K562 (cell line): ENCODE measurements at regions not wholly inside any gene's neighbourhood (a gene's known extent, or its start where the extent isn't known, plus 50 kb on each side); places are given as distances from the start of the nearest gene placed in this dataset.

ENCODE experiments used
- ATAC-seq: fragments of 200-7000 bp; cut with Tn5 transposase; 3 replicates; pipeline ENCODE4 v1.9.1; 2020; ENCODE audit warnings: moderate library complexity
- BruUV-seq: library from RNA; stranded (reverse); fragments of 400-500 nt; replicated peaks from 2 replicates; lab custom pipeline; 2021; lab: Mats Ljungman, UMichigan
- CTCF ChIA-PET: fragments of 300-600 bp; formaldehyde crosslinking; extraction: SDS; loops from one replicate; lab custom pipeline; 2021; ENCODE audit warnings: low intra/inter-chr PET ratio; lab: Yijun Ruan, JAX
- POLR2A ChIA-PET: fragments of 300-600, 350-650 bp; sonication (Branson Sonifier 250); formaldehyde crosslinking; extraction: SDS; loops from one replicate; lab custom pipeline; 2021; ENCODE audit warnings: antibody characterized with exemption, inconsistent platforms; lab: Yijun Ruan, JAX
- DNase-seq, 4 experiments: peaks; one replicate each; pipeline versions ENCODE4 v3.0.0 to v3.0.0-alpha.2; 2011 to 2018; ENCODE audit warnings: low spot score in 3 of 4, mixed read lengths in 3 of 4; ENCODE audit errors: extremely low read depth in 1 of 4
- FAIRE-seq: peaks from 2 replicates; lab custom pipeline; 2011; peaks lifted over from hg19 to GRCh38; lab: Jason Lieb, UNC
- H2AFZ ChIP-seq: 2 replicates; pipeline ENCODE4 v1.6.0; 2011; ENCODE audit warnings: low read depth, low read length, control low read depth, inconsistent platforms
- H3K27ac ChIP-seq: fragments of 200-600 bp; 3 replicates; pipeline ENCODE4 v1.8.0; 2011; ENCODE audit warnings: low read depth, mild to moderate bottlenecking, control low read depth, inconsistent platforms, low read length, moderate library complexity, mixed read lengths; ENCODE audit errors: extremely low read depth
- H3K27me3 ChIP-seq, 2 experiments: fragments of 300-600 bp in 1 of 2; 2 replicates in 1 of 2; 3 replicates in 1 of 2; pipeline versions ENCODE4 v1.6.0 to v1.8.0; 2011; ENCODE audit warnings: inconsistent platforms in 2 of 2, low read length in 2 of 2, mild to moderate bottlenecking in 1 of 2, mixed read lengths in 1 of 2, moderate library complexity in 1 of 2; ENCODE audit not compliant: control insufficient read depth in 2 of 2, insufficient read depth in 2 of 2
- H3K36me3 ChIP-seq: fragments of 300-600 bp; 3 replicates; pipeline ENCODE4 v1.8.0; 2011; ENCODE audit warnings: mild to moderate bottlenecking, low read length, inconsistent platforms; ENCODE audit not compliant: control insufficient read depth, insufficient read depth
- H3K4me1 ChIP-seq, 2 experiments: fragments of 200-600 bp in 1 of 2; replicated peaks in 1 of 2; 2 replicates in 1 of 2; 3 replicates in 1 of 2; pipeline versions ENCODE4 v1.5.1 to v1.8.0; 2011; ENCODE audit warnings: inconsistent platforms in 2 of 2, low read length in 2 of 2, mild to moderate bottlenecking in 1 of 2, mixed read lengths in 1 of 2, moderate library complexity in 1 of 2; ENCODE audit not compliant: control insufficient read depth in 2 of 2, insufficient read depth in 2 of 2
- H3K4me2 ChIP-seq: 2 replicates; pipeline ENCODE4 v1.6.1; 2011; ENCODE audit warnings: low read length, control low read depth, inconsistent platforms, mixed read lengths; ENCODE audit not compliant: insufficient read depth
- H3K4me3 ChIP-seq: fragments of 200-600 bp; sonication (generic), shearing (Covaris generic); 2 replicates; pipeline ENCODE4 v1.5.1; 2016; ENCODE audit warnings: control low read depth, inconsistent platforms
- H3K79me2 ChIP-seq: fragments of 200-600 bp; 3 replicates; pipeline ENCODE4 v1.8.0; 2011; ENCODE audit warnings: low read length, inconsistent platforms; ENCODE audit not compliant: control insufficient read depth, insufficient read depth
- H3K9ac ChIP-seq, 2 experiments: 2 replicates each; pipeline versions ENCODE4 v1.6.0 to v1.6.1; 2011; ENCODE audit warnings: low read depth in 2 of 2, low read length in 2 of 2, control low read depth in 1 of 2, inconsistent platforms in 1 of 2, mild to moderate bottlenecking in 1 of 2, mixed read lengths in 1 of 2; ENCODE audit not compliant: insufficient read depth in 1 of 2
- H3K9me1 ChIP-seq: one replicate; pipeline ENCODE4 v1.6.0; 2011; ENCODE audit warnings: inconsistent platforms, mild to moderate bottlenecking, low read length, moderate library complexity; ENCODE audit not compliant: control insufficient read depth, insufficient read depth
- H3K9me3 ChIP-seq: replicated peaks from 2 replicates; pipeline ENCODE4 v1.5.1; 2011; ENCODE audit warnings: low read depth, low read length, inconsistent platforms; ENCODE audit not compliant: control insufficient read depth, insufficient read depth
- H4K20me1 ChIP-seq: replicated peaks from 2 replicates; pipeline ENCODE4 v1.6.1; 2011; ENCODE audit warnings: low read length, inconsistent platforms, mixed read lengths; ENCODE audit not compliant: control insufficient read depth, insufficient read depth
- ASH1L ChIP-seq: fragments of 450-650 bp; IDR thresholded peaks from 2 replicates; pipeline ENCODE4 v1.6.1; 2018; ENCODE audit warnings: borderline replicate concordance, mild to moderate bottlenecking, low read depth; ENCODE audit not compliant: partially characterized antibody
- BACH1 ChIP-seq: fragments of 200-800 bp; sonication (Bioruptor generic); IDR thresholded peaks from 2 replicates; pipeline ENCODE4 v1.6.1; 2016; ENCODE audit warnings: missing genetic modification characterization, missing compliant biosample characterization
- DDX20 ChIP-seq: fragments of 450-650 bp; IDR thresholded peaks from 2 replicates; pipeline ENCODE4 v1.6.1; 2016; ENCODE audit warnings: missing genetic modification characterization, low read depth, mild to moderate bottlenecking, missing compliant biosample characterization, moderate library complexity
- ETV5 ChIP-seq: sonication (generic); formaldehyde crosslinking; IDR thresholded peaks from 2 replicates; pipeline ENCODE4 v1.4.0; 2020; ENCODE audit warnings: low read depth, mild to moderate bottlenecking, missing genetic modification reagents
- GTF2A2 ChIP-seq: IDR thresholded peaks from 2 replicates; pipeline ENCODE4 v1.6.1; 2016; ENCODE audit warnings: mild to moderate bottlenecking, missing genetic modification characterization, missing compliant biosample characterization
- KAT2B ChIP-seq: IDR thresholded peaks from one replicate; pipeline ENCODE4 v1.6.1; 2012; ENCODE audit warnings: low read depth, mild to moderate bottlenecking, control low read depth, inconsistent platforms, low read length, moderate library complexity
- KHSRP ChIP-seq: fragments of 450-650 bp; IDR thresholded peaks from 2 replicates; pipeline ENCODE4 v1.6.1; 2017
- KLF10 ChIP-seq: fragments of 250-450 bp; sonication (Bioruptor Pico); IDR thresholded peaks from 2 replicates; pipeline ENCODE4 v1.6.1; 2021; ENCODE audit warnings: matching md5 sums
- MAFG ChIP-seq: fragments of 450-650 bp; conservative IDR thresholded peaks from 2 replicates; pipeline ENCODE4 v1.6.1; 2016; ENCODE audit warnings: missing genetic modification characterization, missing compliant biosample characterization
- MAZ ChIP-seq, 2 experiments: fragments of 450-650 bp in 1 of 2; sonication (generic) in 1 of 2; formaldehyde crosslinking; IDR thresholded peaks in 1 of 2; conservative IDR thresholded peaks in 1 of 2; 2 replicates each; pipeline versions ENCODE4 v1.4.0 to v1.5.0; 2020; ENCODE audit warnings: mild to moderate bottlenecking in 1 of 2, missing genetic modification reagents in 1 of 2
- SOX6 ChIP-seq: fragments of 450-650 bp; IDR thresholded peaks from 2 replicates; pipeline ENCODE4 v1.6.1; 2014; ENCODE audit warnings: mild to moderate bottlenecking
- TSC22D4 ChIP-seq: fragments of 450-650 bp; IDR thresholded peaks from 2 replicates; pipeline ENCODE4 v1.6.1; 2016; ENCODE audit warnings: missing genetic modification characterization, missing biosample characterization, control low read depth
- WGBS: fragments of 100-300 bp; shearing (Covaris generic); methylation state at CpG from one replicate; pipeline ENCODE4 v1.1.6; 2016; ENCODE audit warnings: low coverage, mixed read lengths; ENCODE audit not compliant: insufficient coverage; ENCODE audit errors: missing lambda C conversion rate; 5-methylcytosine and 5-hydroxymethylcytosine counted together
- in situ Hi-C: fragments of 300-500 bp; cut with MboI; formaldehyde crosslinking; loops from 4 replicates; pipeline ENCODE4 v1.15.0; 2018; ENCODE audit warnings: inconsistent platforms, mixed read lengths
- intact Hi-C: fragments of 100-400 bp; cut with micrococcal nuclease; formaldehyde crosslinking; loops from 2 replicates; pipeline ENCODE4 v1.14.2; 2022
- TF ChIP-seq, protein P1 (sequence below): sonication (generic); formaldehyde crosslinking; IDR thresholded peaks from 2 replicates; pipeline ENCODE4 v1.8.0; 2023; ENCODE audit warnings: missing genetic modification reagents, mild to moderate bottlenecking, borderline replicate concordance

DNA sequence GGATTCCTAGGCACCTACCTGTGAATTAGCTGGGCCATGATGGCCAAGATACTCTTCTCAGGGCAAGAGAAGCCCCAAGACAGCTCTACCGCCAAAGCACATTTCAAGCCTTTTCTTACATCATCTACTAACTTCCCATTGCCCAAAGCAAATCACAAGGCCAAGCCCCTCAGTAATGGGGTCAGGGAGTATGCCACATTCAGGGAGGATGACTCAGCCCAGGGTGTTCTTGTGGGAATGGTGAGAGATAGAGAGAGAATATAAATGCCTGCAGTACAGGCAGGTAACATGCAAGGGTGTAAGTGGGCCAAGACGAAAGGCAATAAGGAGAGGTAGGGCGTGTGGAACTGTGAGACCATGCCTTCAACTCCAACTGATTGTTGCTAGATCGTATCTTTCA lies 162.5 kb upstream of the ISX start:
- no peaks in the 10 kb centered on the region for H3K9me1 ChIP-seq

DNA sequence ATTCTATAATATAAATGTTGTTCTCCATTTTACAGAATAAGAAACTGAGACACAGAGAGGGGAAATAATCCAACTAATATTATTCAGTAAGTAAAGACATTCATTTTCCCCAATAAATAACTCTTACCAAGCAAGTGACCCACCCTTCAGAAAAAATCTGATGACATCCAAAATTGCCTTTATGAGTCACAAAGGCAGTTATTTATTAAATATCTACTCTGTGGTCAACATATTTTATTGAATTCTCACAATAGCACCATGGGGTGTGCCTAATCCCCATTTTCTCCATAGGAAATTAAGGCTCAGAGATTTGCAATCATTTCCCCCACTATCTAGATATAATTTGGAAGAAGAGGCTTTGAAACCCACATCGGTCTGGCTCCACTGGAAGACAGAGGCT lies 161.5 kb upstream of the ISX start:
- BruUV-seq, result no TSS peak
- H3K9me1 ChIP-seq, result no peaks in the 10 kb centered on the region
- ChIA-PET POLR2A (no interaction called here), CTCF (no interaction called here)
- no peak for FAIRE-seq
- no peak overlapping the region for H2AFZ ChIP-seq
- H3K4me1 ChIP-seq, result no peaks in the 10 kb centered on the region; a peak in 1 of 5 replicates
- in situ Hi-C loops (no loop called here), intact Hi-C loops (no loop called here)
- no peaks in the 10 kb centered on the region for H3K36me3 ChIP-seq
- no peaks in the 10 kb centered on the region for H4K20me1 ChIP-seq
- no peaks in the 10 kb centered on the region for H3K79me2 ChIP-seq
- H3K9ac ChIP-seq, result no peak overlapping the region
- no peaks in the 10 kb centered on the region for H3K9me3 ChIP-seq
- 0% methylated on average over 1 of the region's 1 CpG for WGBS
- H3K27me3 ChIP-seq, result no peaks in the 10 kb centered on the region
- no peak for DNase-seq
- no peak overlapping the region for H3K4me3 ChIP-seq
- no peak overlapping the region for H3K4me2 ChIP-seq
- H3K27ac ChIP-seq, result no peak overlapping the region
- no peak for ATAC-seq
- no peak for TF ChIP-seq MAZ (CRISPR knock-in tag; conservative IDR thresholded peaks at IDR 0.05 in 1 of 2, IDR thresholded peaks at IDR 0.05 in 1 of 2)
- no peak for TF ChIP-seq GTF2A2 (tag)
- no peak for TF ChIP-seq KLF10 (CRISPR knock-in tag)
- no peak for TF ChIP-seq MAFG (tag)
- TF ChIP-seq, protein P1, sequence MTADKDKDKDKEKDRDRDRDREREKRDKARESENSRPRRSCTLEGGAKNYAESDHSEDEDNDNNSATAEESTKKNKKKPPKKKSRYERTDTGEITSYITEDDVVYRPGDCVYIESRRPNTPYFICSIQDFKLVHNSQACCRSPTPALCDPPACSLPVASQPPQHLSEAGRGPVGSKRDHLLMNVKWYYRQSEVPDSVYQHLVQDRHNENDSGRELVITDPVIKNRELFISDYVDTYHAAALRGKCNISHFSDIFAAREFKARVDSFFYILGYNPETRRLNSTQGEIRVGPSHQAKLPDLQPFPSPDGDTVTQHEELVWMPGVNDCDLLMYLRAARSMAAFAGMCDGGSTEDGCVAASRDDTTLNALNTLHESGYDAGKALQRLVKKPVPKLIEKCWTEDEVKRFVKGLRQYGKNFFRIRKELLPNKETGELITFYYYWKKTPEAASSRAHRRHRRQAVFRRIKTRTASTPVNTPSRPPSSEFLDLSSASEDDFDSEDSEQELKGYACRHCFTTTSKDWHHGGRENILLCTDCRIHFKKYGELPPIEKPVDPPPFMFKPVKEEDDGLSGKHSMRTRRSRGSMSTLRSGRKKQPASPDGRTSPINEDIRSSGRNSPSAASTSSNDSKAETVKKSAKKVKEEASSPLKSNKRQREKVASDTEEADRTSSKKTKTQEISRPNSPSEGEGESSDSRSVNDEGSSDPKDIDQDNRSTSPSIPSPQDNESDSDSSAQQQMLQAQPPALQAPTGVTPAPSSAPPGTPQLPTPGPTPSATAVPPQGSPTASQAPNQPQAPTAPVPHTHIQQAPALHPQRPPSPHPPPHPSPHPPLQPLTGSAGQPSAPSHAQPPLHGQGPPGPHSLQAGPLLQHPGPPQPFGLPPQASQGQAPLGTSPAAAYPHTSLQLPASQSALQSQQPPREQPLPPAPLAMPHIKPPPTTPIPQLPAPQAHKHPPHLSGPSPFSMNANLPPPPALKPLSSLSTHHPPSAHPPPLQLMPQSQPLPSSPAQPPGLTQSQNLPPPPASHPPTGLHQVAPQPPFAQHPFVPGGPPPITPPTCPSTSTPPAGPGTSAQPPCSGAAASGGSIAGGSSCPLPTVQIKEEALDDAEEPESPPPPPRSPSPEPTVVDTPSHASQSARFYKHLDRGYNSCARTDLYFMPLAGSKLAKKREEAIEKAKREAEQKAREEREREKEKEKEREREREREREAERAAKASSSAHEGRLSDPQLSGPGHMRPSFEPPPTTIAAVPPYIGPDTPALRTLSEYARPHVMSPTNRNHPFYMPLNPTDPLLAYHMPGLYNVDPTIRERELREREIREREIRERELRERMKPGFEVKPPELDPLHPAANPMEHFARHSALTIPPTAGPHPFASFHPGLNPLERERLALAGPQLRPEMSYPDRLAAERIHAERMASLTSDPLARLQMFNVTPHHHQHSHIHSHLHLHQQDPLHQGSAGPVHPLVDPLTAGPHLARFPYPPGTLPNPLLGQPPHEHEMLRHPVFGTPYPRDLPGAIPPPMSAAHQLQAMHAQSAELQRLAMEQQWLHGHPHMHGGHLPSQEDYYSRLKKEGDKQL (CRISPR knock-in tag), result no peak
- TF ChIP-seq BACH1 (tag), result no peak
- no peak for TF ChIP-seq SOX6

More for the DNA sequence above, 162.5 kb upstream of the ISX start:
- intact Hi-C loops, result no loop called here
- H4K20me1 ChIP-seq, result no peaks in the 10 kb centered on the region
- no peak overlapping the region for H3K4me3 ChIP-seq
- WGBS, result 0% methylated on average over 4 of the region's 4 CpGs
- ChIA-PET CTCF (no interaction called here), POLR2A (no interaction called here)
- FAIRE-seq (no peak), DNase-seq (no peak), ATAC-seq (no peak)
- H3K27me3 ChIP-seq, result no peaks in the 10 kb centered on the region
- no peak overlapping the region for H3K4me2 ChIP-seq
- no TSS peak for BruUV-seq
- in situ Hi-C loops, result no loop called here
- no peak overlapping the region for H3K9ac ChIP-seq
- no peaks in the 10 kb centered on the region for H3K79me2 ChIP-seq
- no peaks in the 10 kb centered on the region for H3K9me3 ChIP-seq
- no peak overlapping the region for H3K27ac ChIP-seq
- TF ChIP-seq KAT2B (no peak), DDX20 (tag) (no peak), ETV5 (CRISPR knock-in tag) (no peak), ASH1L (no peak), KHSRP (no peak), TSC22D4 (tag) (no peak)
- H3K36me3 ChIP-seq, result no peaks in the 10 kb centered on the region
- H2AFZ ChIP-seq, result no peak overlapping the region
- H3K4me1 ChIP-seq, result no peaks in the 10 kb centered on the region; a peak in 1 of 5 replicates
